ENCODE measurements at regions not wholly inside any gene's neighbourhood (a gene's known extent, or its start where the extent isn't known, plus 50 kb on each side); places are given as distances from the start of the nearest gene placed in this dataset.

DNA sequence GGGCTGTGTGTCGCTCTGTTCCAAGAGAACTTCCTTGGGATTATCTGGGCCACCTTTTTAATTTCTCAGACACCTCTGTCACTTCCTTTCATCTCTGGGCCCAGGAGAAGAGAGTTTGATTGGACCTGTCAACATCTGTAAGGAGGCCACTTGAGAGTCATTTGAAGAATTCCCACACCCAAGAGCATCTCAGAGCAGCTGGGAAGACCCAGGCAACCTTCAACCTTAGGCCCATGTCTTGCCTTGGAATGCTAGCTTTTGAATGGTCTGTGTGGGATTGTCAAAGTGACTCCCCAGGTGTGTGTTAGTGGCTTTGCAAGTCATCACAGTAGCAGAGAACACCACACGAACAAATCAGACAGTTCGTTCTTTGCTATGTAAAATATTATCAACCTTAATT, 280.3 kb downstream of the CYRIA start:
- TF ChIP-seq NRF1 (IDR thresholded peaks at IDR 0.05; ENCODE audit: low read depth, low read length), result no peak
- no peak for TF ChIP-seq SMC3 (IDR thresholded peaks at IDR 0.05; ENCODE audit: low read depth, low read length)
- TF ChIP-seq, protein P1, sequence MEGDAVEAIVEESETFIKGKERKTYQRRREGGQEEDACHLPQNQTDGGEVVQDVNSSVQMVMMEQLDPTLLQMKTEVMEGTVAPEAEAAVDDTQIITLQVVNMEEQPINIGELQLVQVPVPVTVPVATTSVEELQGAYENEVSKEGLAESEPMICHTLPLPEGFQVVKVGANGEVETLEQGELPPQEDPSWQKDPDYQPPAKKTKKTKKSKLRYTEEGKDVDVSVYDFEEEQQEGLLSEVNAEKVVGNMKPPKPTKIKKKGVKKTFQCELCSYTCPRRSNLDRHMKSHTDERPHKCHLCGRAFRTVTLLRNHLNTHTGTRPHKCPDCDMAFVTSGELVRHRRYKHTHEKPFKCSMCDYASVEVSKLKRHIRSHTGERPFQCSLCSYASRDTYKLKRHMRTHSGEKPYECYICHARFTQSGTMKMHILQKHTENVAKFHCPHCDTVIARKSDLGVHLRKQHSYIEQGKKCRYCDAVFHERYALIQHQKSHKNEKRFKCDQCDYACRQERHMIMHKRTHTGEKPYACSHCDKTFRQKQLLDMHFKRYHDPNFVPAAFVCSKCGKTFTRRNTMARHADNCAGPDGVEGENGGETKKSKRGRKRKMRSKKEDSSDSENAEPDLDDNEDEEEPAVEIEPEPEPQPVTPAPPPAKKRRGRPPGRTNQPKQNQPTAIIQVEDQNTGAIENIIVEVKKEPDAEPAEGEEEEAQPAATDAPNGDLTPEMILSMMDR (IDR thresholded peaks at IDR 0.05), result no peak
- no peak for TF ChIP-seq POLR2AphosphoS5 (IDR thresholded peaks at IDR 0.05; ENCODE audit: low read depth, low read length)
- TF ChIP-seq, protein P2, sequence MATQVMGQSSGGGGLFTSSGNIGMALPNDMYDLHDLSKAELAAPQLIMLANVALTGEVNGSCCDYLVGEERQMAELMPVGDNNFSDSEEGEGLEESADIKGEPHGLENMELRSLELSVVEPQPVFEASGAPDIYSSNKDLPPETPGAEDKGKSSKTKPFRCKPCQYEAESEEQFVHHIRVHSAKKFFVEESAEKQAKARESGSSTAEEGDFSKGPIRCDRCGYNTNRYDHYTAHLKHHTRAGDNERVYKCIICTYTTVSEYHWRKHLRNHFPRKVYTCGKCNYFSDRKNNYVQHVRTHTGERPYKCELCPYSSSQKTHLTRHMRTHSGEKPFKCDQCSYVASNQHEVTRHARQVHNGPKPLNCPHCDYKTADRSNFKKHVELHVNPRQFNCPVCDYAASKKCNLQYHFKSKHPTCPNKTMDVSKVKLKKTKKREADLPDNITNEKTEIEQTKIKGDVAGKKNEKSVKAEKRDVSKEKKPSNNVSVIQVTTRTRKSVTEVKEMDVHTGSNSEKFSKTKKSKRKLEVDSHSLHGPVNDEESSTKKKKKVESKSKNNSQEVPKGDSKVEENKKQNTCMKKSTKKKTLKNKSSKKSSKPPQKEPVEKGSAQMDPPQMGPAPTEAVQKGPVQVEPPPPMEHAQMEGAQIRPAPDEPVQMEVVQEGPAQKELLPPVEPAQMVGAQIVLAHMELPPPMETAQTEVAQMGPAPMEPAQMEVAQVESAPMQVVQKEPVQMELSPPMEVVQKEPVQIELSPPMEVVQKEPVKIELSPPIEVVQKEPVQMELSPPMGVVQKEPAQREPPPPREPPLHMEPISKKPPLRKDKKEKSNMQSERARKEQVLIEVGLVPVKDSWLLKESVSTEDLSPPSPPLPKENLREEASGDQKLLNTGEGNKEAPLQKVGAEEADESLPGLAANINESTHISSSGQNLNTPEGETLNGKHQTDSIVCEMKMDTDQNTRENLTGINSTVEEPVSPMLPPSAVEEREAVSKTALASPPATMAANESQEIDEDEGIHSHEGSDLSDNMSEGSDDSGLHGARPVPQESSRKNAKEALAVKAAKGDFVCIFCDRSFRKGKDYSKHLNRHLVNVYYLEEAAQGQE (IDR thresholded peaks at IDR 0.05; ENCODE audit: low read depth, low read length), result no peak
- TF ChIP-seq RAD21 (IDR thresholded peaks at IDR 0.05; ENCODE audit: low read length), result no peak
- no peak for TF ChIP-seq MXI1 (IDR thresholded peaks at IDR 0.05; ENCODE audit: low read depth, low read length)
- no peak for TF ChIP-seq CHD2 (IDR thresholded peaks at IDR 0.05; ENCODE audit: low read length, partially characterized antibody)
- TF ChIP-seq RCOR1 (IDR thresholded peaks at IDR 0.05; ENCODE audit: low read length), result no peak
- TF ChIP-seq GABPA (IDR thresholded peaks at IDR 0.05; ENCODE audit: low read depth), result no peak
- TF ChIP-seq, protein P3, sequence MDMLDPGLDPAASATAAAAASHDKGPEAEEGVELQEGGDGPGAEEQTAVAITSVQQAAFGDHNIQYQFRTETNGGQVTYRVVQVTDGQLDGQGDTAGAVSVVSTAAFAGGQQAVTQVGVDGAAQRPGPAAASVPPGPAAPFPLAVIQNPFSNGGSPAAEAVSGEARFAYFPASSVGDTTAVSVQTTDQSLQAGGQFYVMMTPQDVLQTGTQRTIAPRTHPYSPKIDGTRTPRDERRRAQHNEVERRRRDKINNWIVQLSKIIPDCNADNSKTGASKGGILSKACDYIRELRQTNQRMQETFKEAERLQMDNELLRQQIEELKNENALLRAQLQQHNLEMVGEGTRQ (IDR thresholded peaks at IDR 0.05; ENCODE audit: borderline replicate concordance, low read depth, low read length), result no peak
- no peak for TF ChIP-seq YY1 (IDR thresholded peaks at IDR 0.05; ENCODE audit: low read depth)
- TF ChIP-seq, protein P4, sequence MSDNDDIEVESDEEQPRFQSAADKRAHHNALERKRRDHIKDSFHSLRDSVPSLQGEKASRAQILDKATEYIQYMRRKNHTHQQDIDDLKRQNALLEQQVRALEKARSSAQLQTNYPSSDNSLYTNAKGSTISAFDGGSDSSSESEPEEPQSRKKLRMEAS (IDR thresholded peaks at IDR 0.05; ENCODE audit: low read depth), result no peak
- TF ChIP-seq, protein P5, sequence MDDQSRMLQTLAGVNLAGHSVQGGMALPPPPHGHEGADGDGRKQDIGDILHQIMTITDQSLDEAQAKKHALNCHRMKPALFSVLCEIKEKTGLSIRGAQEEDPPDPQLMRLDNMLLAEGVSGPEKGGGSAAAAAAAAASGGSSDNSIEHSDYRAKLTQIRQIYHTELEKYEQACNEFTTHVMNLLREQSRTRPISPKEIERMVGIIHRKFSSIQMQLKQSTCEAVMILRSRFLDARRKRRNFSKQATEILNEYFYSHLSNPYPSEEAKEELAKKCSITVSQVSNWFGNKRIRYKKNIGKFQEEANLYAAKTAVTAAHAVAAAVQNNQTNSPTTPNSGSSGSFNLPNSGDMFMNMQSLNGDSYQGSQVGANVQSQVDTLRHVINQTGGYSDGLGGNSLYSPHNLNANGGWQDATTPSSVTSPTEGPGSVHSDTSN (IDR thresholded peaks at IDR 0.05), result no peak
